SIG-M5 treated with dmso at 0.1 percent for 504 hours (cell line): ENCODE measurements at regions not wholly inside any gene's neighbourhood (a gene's known extent, or its start where the extent isn't known, plus 50 kb on each side); places are given as distances from the start of the nearest gene placed in this dataset.
A peak's percentile ranks its signal among the peaks of the same experiment; 100 is the strongest.
"Not testable (repeated sequence)": the region's sequence is repeated elsewhere in the genome, so short reads cannot be mapped to it uniquely, and the experiment has no call there.

ENCODE experiments used
- DNase-seq: peaks from one replicate; lab custom pipeline; 2025; ENCODE audit not compliant: unreplicated experiment; lab: John Stamatoyannopoulos, UW

DNA sequence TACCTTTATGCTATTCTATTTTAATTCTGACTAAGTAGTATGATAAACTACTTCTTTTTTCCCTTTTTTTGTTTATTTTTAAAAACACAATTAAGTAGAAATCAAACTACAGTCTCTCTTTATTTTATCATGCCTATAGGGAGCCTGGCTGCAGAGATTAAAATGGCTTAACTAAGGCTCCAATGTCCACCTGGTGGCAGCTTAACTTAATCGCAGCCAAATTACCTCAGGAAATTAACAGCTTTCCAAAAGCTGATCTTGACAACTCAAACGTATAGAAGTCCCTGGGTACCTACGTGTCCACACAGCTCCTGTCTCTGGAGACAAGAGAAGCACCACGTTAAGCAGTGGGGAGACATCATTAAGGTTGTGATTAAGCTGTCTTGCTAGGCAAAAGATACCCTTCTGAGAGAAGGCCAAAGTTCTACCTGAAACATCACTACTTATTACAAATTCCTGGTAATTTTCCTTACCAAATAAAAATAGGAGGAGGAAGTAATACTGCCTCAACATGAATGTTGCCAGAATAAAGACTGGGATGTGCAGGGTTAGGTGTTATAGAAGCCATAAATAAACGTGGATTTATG lies 63.2 kb upstream of the SNX19 start:
- peak; percentile 0 for DNase-seq

DNA sequence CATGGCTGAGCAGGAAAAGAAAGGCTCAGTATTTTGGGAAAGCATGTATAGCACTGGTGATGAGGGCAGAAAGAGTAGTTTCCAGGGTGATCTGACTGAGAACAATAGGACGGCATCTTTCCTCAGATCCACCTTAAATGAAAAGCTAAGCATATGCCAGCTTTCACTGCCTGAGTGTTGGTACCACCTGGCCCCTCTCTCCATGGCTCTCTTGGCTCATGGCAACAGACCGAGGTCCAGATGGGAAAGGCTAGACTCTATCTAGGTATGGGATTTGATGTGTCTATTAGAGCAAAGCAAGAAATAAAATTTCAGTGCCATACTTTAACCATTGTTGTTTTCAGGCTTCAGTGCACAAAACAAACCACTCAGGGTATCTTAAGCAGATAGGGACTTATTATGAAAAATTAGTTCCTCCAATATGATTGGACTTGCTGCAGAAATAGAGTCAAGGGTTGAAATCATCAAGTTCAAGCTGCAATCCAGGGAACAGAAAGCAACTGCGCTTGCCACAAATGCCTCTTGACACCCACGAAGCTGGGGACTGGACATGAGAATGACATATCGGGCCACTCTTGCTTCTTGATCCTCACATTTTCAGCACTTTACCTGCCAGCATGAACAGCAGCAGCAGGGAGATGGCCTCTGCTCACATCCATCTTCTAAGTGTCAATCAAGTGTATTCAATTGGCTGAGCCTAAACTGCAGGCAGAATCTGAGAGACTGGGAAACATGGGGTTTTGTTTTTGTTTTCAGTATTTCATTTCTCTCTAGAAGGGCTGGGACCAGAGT lies 64.0 kb upstream of the SNX19 start:
- no peak for DNase-seq

DNA sequence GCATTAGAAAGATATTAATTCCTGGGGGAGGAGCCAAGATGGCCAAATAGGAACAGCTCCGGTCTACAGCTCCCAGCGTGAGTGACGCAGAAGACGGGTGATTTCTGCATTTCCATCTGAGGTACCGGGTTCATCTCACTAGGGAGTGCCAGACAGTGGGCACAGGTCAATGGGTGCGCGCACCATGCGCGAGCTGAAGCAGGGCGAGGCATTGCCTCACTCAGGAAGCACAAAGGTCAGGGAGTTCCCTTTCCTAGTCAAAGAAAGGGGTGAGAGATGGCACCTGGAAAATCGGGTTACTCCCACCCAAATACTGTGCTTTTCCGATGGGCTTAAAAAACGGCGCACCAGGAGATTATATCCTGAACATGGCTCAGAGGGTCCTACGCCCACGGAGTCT lies 68.0 kb upstream of the SNX19 start:
- not testable (repeated sequence) for DNase-seq

DNA sequence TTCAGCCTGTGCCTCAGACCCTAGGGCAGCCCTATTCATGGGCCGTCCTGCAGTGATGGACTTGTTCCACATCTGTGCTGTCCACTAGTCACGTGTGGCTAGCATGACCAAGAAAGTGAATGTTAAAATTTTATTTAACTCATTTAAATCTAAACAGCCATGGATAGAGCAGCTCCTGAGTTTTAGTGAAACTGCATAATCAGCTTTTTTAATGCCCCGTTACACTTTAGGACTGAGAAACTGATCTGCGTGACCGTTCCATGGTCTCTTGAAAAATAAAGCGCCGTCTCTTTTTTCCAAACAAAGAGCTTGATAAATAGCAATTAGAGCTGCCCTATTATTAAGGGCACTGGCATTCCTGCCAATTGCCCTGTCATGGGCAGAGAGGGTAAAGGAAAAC lies 76.5 kb upstream of the SNX19 start:
- DNase-seq: no peak

DNA sequence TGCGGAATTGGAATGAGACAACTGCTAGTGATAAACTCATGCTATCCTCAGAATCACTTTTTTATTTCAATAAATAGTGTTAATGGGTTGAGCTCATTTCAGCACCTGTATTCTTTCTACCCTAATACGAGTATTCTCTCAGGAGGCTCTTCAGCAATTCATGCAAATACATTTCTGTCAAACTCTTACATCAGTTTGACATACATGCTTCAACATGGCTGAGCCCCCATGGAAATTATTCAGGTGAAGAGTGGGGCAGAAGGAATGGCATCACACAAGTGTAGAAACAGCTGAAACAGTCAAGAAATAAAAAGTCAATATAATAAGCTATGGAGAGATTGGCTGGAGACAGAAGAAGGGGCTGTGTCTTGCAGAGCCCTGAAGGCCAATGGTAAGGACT lies 77.8 kb upstream of the SNX19 start:
- DNase-seq: no peak

DNA sequence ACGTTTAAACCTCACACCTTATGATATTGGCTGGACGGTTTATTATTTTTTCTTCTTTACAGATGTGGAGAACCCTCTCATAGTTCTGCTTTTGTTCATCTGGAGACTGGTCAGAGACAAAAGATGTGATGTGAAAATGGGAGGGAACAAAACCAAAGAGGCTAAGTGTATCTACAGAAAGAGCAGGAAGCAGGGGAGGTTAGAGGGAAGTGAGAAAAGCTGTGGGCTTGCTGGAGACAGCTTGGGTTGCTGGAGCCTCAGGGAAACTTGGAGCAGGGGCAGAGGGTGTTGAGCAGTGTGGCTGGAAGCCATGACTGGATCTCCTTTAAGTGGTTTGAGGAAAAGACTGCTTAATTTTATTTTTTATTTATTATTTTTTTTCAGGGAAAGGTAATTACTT lies 79.0 kb upstream of the SNX19 start:
- DNase-seq: peak; percentile 55

DNA sequence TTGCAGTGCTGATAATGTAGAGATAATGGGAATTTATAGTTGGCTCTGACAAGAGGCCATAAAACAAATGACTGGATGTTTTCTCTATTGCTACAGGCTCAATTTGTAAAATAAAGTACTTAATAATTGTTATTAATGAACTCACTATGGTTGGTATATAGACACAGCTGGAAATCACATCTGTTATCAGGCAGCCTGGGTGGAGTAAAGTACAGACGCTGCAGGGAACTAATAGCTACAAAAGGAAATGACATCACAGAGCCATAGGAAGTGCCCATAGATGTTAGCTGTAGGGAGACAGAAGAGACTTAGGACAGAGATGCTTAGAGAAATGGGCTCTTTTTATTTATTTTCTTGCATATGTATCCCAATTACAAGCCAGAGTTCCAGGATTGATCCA lies 81.0 kb upstream of the SNX19 start:
- no peak for DNase-seq

DNA sequence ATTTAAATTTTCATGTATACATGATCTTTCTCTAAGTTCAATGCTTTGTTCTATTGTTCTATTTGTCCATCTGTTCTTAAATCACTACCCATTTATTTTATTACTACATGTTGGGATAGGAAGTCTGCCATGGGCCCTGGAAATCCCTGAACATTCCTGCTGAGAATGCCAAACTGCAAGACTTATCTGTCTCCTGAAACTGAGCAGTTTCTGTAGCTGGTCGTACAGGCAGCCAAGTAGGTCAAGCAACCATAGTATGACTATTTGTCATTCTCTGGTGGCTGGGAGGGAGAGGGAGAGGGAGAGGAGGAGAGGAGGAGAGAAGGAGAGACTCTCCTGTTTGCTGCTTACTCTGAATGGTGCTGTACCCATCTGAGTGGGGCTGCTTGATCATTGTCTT lies 82.8 kb upstream of the SNX19 start:
- no peak for DNase-seq

DNA sequence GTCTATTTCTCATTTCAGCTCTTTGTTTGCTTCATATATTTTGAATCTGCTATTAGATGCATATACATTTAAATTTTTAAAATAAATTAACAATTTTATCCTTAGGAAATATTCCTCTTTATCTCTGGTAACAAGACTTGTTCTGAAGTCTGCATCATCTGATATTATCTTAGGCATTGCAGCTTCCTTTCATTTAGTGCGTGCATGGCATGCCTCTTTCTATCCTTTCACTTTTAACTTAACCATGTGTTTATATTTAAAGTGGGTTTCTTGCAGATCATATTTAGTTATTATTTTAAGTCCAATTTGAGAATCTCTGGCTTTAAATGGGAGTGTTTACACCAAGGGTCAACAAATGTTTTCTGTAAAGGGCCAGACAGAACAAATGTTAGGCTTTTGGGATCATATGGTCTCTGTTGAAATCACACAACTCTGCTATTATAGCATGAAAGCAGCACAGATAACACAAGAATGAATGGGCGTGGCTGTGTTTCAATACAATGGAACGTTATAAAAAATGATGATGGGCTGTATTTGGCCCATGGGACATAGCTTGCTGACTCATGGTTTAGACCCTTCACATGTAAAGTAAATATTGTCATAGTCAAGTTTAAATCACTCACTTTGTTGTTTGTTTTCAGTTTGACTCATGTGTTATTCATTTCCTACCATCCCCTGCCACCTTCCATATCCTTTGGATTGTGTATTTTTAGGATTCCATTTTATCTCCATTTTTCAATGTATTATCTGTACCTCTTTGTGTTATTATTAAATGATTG lies 83.9 kb upstream of the SNX19 start:
- DNase-seq: no peak

DNA sequence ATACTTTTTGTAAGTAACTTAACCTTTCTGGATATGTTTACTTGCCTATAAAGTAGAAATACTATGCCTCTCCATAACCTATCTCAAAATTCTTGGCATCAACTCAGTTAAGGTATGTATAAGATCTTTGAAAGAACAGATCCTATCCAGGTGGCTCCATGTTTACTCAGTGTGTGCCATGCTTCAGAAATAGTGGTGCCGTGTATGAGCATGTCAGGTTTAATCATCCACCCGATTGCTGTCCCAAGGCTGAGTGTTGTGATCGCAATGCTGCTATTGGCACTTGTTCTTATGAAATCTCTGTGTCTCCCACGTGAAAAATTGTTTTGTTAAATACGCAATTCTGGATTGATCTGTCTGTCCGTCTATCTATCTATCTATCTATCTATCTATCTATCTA lies 85.9 kb upstream of the SNX19 start:
- DNase-seq: no peak

DNA sequence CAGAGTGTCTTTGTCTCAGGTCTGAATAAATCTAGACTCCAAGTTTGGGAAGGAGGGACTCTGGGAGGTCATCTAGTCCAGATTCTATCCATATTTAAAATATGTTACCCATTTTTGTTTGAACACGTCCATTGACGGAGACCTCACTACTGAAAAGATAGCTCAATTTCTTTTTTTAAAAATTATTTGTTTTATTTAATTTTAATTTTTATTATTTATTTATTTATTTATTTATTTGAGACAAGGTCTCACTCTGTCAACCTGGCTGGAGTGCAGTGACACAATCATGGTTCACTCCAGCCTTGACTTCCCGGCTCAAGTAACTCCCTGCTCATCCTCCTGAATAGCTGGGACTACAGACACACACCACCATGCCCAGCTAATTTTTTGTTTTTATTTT lies 89.5 kb upstream of the SNX19 start:
- DNase-seq: no peak

DNA sequence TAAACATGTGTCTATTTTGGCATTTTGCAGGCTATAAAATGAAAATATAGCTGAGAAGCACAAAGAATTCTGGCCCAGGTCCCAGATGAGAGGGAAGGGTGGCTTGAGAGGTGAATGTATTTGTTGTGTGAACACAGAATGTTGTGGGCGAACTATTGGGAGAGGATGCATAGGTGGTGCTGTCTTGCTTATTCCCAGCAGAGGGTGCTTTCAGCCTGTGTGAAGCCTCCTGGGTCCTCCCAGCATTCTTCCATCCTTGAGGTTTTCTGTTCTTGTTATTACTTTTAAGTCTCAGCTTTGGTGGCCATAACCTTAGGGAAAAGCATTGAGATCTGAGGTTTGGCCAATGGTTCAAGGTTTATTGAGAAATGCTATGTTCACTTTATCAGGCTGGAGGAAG lies 108.7 kb upstream of the SNX19 start:
- DNase-seq: no peak

DNA sequence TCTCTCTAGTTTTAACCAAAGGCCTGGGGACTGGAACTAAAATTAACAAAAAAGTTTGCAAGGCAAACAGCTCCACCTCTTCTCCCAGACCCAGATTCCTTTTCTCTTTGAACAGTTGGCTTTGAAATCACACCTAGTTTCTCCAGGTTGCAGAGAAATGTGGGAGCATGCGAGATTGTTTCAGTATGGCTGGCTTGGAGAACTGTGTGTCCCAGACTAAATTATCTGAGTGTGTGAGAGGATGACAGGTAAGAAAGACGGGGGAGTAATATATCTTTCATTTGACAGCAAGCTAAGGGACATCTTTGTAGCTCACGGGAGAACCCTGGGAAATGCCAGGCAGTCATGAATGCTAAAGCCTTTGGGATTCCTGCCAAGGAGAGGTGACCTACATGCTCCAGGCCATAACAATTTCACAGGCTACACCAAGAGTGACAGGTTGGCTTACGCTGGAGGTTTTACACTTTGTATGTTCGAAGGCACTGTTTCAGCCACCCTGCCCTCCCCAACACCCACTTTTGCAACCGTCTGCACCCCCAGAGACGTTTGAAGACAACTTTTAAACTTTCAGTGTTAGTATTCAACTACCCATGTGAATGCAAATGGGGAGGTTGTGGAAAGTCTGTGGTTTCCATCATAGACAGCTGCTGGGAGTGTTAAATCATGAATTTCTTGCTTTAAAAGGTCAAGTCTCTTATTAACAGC lies 109.3 kb upstream of the SNX19 start:
- DNase-seq: no peak

DNA sequence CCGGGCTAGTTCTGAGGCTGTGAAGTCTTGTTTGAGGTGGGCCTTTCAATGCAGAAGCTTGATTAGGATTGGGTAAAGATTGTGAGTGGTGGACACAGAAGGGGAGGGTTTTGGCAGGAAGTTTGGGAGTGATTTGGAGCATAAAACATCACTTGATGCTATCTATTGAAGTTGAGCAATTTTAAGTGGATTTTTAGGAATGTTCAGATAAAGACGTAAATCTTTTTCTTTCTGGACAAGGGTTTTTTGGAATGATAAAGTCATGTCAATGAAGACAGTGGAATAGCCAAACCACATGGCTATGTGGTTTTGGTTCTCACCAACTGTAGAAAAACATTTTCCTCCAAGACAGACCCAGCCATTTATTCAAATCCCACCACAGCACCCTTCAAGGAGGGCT lies 111.2 kb upstream of the SNX19 start:
- DNase-seq: no peak

DNA sequence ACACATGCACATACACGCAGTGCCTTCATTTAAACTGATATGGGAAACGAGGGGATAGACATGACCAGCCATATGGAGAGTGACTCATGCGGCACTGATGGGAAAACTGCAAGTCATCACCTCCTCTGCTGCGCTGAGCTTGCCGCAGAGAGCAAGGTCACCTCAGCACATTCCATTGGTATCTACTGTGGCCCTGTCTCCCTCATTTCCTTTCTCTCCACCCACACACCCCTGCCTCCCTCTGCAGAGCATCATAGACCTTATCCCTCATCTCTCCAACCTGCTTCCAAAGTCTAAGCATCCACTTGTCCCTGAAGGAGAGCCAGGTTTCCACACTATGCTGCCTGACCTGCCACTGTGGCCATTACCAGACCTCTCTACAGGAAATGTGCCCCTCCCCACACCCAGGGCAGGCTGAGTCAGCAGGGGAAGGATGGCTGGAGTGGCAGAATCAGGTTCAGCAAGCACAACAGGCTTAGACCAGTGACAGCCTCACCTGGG lies 116.9 kb upstream of the SNX19 start:
- no peak for DNase-seq

DNA sequence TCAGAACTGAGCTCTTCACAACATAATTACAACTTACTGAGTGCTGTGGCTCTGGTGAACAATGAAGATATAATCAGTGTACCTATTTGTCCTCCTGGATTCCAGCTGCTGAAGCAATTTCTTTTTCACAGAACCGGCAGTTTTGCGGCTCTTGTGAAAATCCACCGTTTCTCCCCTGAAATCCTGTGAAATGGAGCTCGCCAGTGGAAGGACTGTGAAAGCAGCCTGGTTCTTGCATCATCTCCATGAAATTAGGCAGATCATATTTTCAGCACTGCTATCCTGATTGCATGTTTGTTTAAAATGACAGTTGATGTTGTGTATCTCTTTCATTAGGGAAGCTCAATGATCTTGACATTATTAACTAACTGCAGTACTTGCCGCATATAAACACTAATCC lies 120.2 kb upstream of the SNX19 start:
- no peak for DNase-seq

DNA sequence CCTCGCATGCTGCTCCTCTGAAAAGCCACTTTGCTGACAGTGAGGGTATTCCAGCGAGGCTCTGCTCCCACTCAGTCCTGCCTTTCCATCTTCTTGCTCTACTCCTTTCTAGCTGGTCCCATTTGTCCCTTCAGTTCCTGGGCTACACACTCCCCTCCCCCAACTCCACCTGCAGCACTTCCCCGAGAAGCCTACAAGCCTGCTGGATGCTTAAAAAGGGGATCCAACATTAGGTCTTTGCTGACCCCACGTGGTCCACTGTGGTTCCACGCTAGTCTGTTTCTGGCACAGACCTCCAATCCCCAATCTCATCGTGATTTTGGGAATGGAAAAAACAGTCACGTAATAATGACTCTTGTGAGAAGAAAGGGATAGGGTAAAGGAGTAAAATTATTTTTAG lies 121.6 kb upstream of the SNX19 start:
- DNase-seq: no peak

DNA sequence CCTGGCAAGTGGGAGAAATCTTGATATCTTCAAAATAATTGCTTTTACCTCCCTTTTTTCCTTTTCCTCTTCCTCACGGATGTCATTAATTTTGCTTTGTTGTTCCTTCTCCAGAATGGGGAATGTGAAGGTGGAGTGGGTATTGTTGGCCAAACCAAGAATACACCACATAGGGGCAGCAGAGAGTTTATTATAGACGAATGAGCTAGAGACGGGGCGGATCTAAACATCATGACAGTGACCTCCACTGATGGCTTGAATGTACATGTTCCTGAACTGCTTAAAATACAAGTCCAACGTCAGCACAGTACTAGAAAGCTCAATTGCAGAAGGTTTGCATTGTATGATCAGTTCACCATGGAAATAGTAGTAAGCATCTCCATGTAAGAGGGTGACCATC lies 122.3 kb upstream of the SNX19 start:
- DNase-seq: no peak

DNA sequence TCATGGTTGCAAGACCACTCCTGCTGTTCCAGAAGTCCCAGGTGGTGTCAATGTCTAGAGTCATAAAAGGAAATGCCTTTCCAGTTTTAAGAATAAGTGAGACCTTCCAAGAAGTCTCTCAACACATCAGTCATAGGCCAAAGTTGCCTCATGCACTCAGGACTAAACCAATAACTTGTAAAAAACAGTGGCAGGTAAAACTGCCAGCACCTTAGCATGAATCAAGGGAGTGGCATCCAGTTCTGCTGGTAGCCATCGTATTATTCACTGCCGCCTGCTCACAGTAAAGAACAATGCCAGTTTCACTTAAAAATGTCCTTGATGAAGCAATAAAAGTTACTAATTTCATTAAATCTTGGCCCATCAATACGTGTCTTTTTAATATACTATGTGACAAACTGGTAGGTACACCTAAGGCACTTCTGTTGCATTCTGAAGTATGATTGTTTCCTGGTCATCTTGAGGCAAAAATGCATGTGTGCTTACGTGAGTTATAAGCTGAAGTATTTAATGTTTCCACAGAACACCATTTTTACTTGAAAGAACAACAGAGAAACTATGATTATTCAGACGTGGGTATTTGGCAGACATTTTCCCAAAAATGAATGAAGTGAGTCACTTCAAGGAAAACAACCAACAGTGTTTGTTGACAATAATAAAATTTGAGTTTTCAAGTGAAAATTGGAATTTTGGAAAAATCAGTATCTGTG lies 125.2 kb upstream of the SNX19 start:
- no peak for DNase-seq

DNA sequence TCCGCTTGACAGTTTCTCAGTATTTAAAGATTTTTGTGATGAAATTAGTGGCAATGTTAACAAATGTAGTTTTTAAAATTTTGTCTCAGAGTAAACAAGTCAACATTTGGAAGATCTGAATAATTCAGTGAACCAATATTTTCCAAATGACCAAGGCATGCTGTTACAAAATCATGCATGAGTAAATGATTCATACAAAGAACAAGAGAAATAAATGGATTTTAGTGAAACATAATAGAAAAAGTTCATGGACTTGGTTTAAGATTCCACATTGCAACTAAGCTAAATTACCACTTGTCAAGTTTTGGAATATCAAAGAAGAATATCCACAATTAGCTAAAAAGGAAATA lies 125.7 kb upstream of the SNX19 start:
- no peak for DNase-seq

DNA sequence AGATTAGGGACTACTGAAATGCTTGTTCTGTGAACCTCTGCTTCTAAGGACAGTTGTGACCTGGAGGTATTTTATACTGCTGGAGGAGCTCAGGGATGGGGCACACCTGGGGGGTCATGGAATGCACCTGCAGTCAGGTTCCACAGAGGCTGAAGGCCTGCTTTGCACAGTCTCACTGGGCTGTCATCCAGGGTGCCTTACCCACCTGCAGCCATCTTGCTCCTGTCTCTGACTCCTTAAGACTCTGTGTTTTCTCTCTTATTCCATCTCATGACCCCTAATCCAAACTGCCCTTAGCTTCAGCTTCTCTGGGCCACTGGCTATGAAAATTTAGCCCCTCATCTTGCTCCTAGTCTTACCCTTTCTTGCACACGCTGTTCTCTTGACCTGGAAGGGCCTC lies 127.0 kb upstream of the SNX19 start:
- no peak for DNase-seq
